KMS-11 (cell line): ENCODE measurements at regions not wholly inside any gene's neighbourhood (a gene's known extent, or its start where the extent isn't known, plus 50 kb on each side); places are given as distances from the start of the nearest gene placed in this dataset.
"Not testable (repeated sequence)": the region's sequence is repeated elsewhere in the genome, so short reads cannot be mapped to it uniquely, and the experiment has no call there.

Source experiments
- H2AFZ ChIP-seq: fragments of 200-600 bp; sonication (generic); 2 replicates; pipeline ENCODE4 v1.6.1; 2016; ENCODE audit warnings: antibody characterized with exemption, mixed run types, low read depth
- H3K27ac ChIP-seq: fragments of 200-600 bp; sonication (generic); 2 replicates; pipeline ENCODE4 v1.6.1; 2016; ENCODE audit warnings: mild to moderate bottlenecking, mixed run types
- H3K27me3 ChIP-seq: fragments of 200-600 bp; sonication (generic); 2 replicates; pipeline ENCODE4 v1.6.1; 2017; ENCODE audit warnings: mild to moderate bottlenecking, low read depth, mixed run types, moderate library complexity; ENCODE audit not compliant: insufficient read depth
- H3K36me3 ChIP-seq: fragments of 200-600 bp; sonication (generic); 2 replicates; pipeline ENCODE4 v1.6.1; 2017; ENCODE audit warnings: mild to moderate bottlenecking, mixed run types; ENCODE audit not compliant: insufficient read depth
- H3K4me1 ChIP-seq: fragments of 200-600 bp; sonication (generic); 2 replicates; pipeline ENCODE4 v1.6.1; 2016; ENCODE audit warnings: mild to moderate bottlenecking, low read depth, mixed run types; ENCODE audit not compliant: poor library complexity, severe bottlenecking
- H3K4me2 ChIP-seq: fragments of 200-600 bp; sonication (generic); 2 replicates; pipeline ENCODE4 v1.7.0; 2016; ENCODE audit warnings: mild to moderate bottlenecking, mixed run types
- H3K4me3 ChIP-seq: fragments of 200-600 bp; sonication (generic); IDR thresholded peaks from 2 replicates; pipeline ENCODE4 v1.6.1; 2017; ENCODE audit warnings: low read depth, low read length, mixed read lengths; ENCODE audit not compliant: insufficient read depth
- H3K79me2 ChIP-seq: fragments of 200-600 bp; sonication (generic); 2 replicates; pipeline ENCODE4 v1.6.1; 2016; ENCODE audit warnings: low read depth, mixed run types; ENCODE audit not compliant: insufficient read depth
- H3K9ac ChIP-seq: fragments of 200-600 bp; sonication (generic); 2 replicates; pipeline ENCODE4 v1.6.1; 2016; ENCODE audit warnings: mild to moderate bottlenecking, mixed run types
- H4K20me1 ChIP-seq: fragments of 200-600 bp; sonication (generic); 2 replicates; pipeline ENCODE4 v1.6.1; 2016; ENCODE audit warnings: mild to moderate bottlenecking, mixed run types; ENCODE audit not compliant: insufficient read depth
- CTCF ChIP-seq: fragments of 200-600 bp; sonication (generic); conservative IDR thresholded peaks from 2 replicates; pipeline ENCODE4 v1.6.1; 2017; ENCODE audit warnings: low read depth, mild to moderate bottlenecking, antibody characterized with exemption, low read length, moderate library complexity, mixed read lengths

GRCh38 chr1:112855152-112855828, 100.7 kb downstream of the SLC16A1 start:
- H3K4me3 ChIP-seq: no peak overlapping the region
- no peak overlapping the region for H3K4me2 ChIP-seq
- no peaks in the 10 kb centered on the region for H3K36me3 ChIP-seq
- H3K4me1 ChIP-seq: no peaks in the 10 kb centered on the region
- H3K9ac ChIP-seq: no peak overlapping the region
- H3K79me2 ChIP-seq: no peaks in the 10 kb centered on the region
- H3K27me3 ChIP-seq: no peaks in the 10 kb centered on the region
- no peak overlapping the region for H2AFZ ChIP-seq
- no peak overlapping the region for H3K27ac ChIP-seq
- no peak for TF ChIP-seq CTCF
- no peaks in the 10 kb centered on the region for H4K20me1 ChIP-seq

- H3K27ac ChIP-seq, H3K4me2 ChIP-seq, H3K9ac ChIP-seq, H3K4me1 ChIP-seq, H3K4me3 ChIP-seq, H3K79me2 ChIP-seq, H3K27me3 ChIP-seq, H4K20me1 ChIP-seq, H2AFZ ChIP-seq, H3K36me3 ChIP-seq: not testable (repeated sequence)
Measured at GRCh38 chr1:112854368-112854984, 101.5 kb downstream of the SLC16A1 start.

DNA sequence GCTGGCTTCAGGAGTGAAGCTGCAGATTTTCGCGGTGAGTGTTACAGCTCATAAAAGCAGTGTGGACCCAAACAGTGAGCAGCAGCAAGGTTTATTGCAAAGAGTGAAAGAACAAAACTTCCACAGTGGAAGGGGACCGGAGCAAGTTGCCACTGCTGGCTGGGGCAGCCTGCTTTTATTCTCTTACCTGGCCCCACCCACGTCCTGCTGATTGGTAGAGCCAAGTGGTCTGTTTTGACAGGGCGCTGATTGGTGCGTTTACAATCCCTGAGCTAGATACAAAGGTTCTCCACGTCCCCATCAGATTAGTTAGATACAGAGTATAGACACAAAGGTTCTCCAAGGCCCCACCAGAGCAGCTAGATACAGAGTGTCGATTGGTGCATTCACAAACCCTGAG, 102.1 kb downstream of the SLC16A1 start:
- not testable (repeated sequence) for H3K36me3 ChIP-seq, H4K20me1 ChIP-seq, H3K4me3 ChIP-seq, H3K27me3 ChIP-seq, H3K4me1 ChIP-seq, H3K9ac ChIP-seq, H2AFZ ChIP-seq, H3K4me2 ChIP-seq, H3K27ac ChIP-seq, H3K79me2 ChIP-seq

GRCh38 chr1:112852934-112853333, 103.1 kb downstream of the SLC16A1 start:
- no peaks in the 10 kb centered on the region for H3K36me3 ChIP-seq
- no peak overlapping the region for H3K4me3 ChIP-seq
- no peak overlapping the region for H3K27ac ChIP-seq
- H3K4me2 ChIP-seq: no peak overlapping the region
- H4K20me1 ChIP-seq: no peaks in the 10 kb centered on the region
- no peaks in the 10 kb centered on the region for H3K79me2 ChIP-seq
- no peaks in the 10 kb centered on the region for H3K4me1 ChIP-seq
- no peak overlapping the region for H3K9ac ChIP-seq
- TF ChIP-seq CTCF: no peak
- H2AFZ ChIP-seq: no peak overlapping the region
- no peaks in the 10 kb centered on the region for H3K27me3 ChIP-seq

GRCh38 chr1:112852276-112852675, 103.7 kb downstream of the SLC16A1 start:
- Histone ChIP-seq H3K79me2 (no peaks in the 10 kb centered on the region), H3K27ac (no peak overlapping the region), H3K36me3 (no peaks in the 10 kb centered on the region), H2AFZ (no peak overlapping the region), H4K20me1 (no peaks in the 10 kb centered on the region), H3K4me2 (no peak overlapping the region), H3K4me1 (no peaks in the 10 kb centered on the region), H3K27me3 (no peaks in the 10 kb centered on the region), H3K9ac (no peak overlapping the region), H3K4me3 (no peak overlapping the region)
- TF ChIP-seq CTCF: no peak
